Keratinocyte (primary cell): ENCODE measurements at regions not wholly inside any gene's neighbourhood (a gene's known extent, or its start where the extent isn't known, plus 50 kb on each side); places are given as distances from the start of the nearest gene placed in this dataset.

Experiments used
- DNase-seq: peaks from one replicate; pipeline ENCODE4 v3.0.0-alpha.2; 2011; ENCODE audit warnings: low read depth, missing footprints, low spot score
- FAIRE-seq: peaks from 2 replicates; lab custom pipeline; 2011; peaks lifted over from hg19 to GRCh38; lab: Jason Lieb, UNC
- H2AFZ ChIP-seq: 2 replicates; pipeline ENCODE4 v1.6.0; 2012; ENCODE audit warnings: low read length, control low read depth, inconsistent platforms; ENCODE audit not compliant: control insufficient read depth
- H3K27ac ChIP-seq: 2 replicates; pipeline ENCODE4 v1.5.1; 2011; ENCODE audit warnings: low read length; ENCODE audit not compliant: control insufficient read depth, insufficient read depth
- H3K27me3 ChIP-seq: 3 replicates; pipeline ENCODE4 v1.6.0; 2011; ENCODE audit warnings: low read length; ENCODE audit not compliant: control insufficient read depth, insufficient read depth; ENCODE audit errors: extremely low read depth
- H3K36me3 ChIP-seq, 2 experiments: 2 replicates in 1 of 2; 3 replicates in 1 of 2; pipeline ENCODE4 v1.5.1; 2011; ENCODE audit warnings: low read length in 2 of 2, mild to moderate bottlenecking in 1 of 2; ENCODE audit not compliant: control insufficient read depth in 2 of 2, insufficient read depth in 2 of 2; ENCODE audit errors: extremely low read depth in 1 of 2
- H3K4me1 ChIP-seq: 3 replicates; pipeline ENCODE4 v1.5.1; 2011; ENCODE audit warnings: low read length; ENCODE audit not compliant: control insufficient read depth, insufficient read depth; ENCODE audit errors: extremely low read depth
- H3K4me2 ChIP-seq: 3 replicates; pipeline ENCODE4 v1.6.0; 2011; ENCODE audit warnings: low read depth, low read length; ENCODE audit not compliant: control insufficient read depth, insufficient read depth; ENCODE audit errors: extremely low read depth
- H3K4me3 ChIP-seq, 3 experiments: fragments of 200-600 bp in 1 of 3; sonication (generic) in 1 of 3; 2 replicates in 2 of 3; 3 replicates in 1 of 3; pipeline ENCODE4 v1.5.1; 2011 to 2016; ENCODE audit warnings: low read length in 3 of 3, mild to moderate bottlenecking in 3 of 3, control low read depth in 2 of 3, inconsistent platforms in 1 of 3, low read depth in 1 of 3, mixed read lengths in 1 of 3, mixed run types in 1 of 3, moderate library complexity in 1 of 3; ENCODE audit not compliant: control insufficient read depth in 2 of 3, insufficient read depth in 2 of 3; ENCODE audit errors: extremely low read depth in 1 of 3
- H3K79me2 ChIP-seq: 2 replicates; pipeline ENCODE4 v1.6.0; 2012; ENCODE audit warnings: low read length; ENCODE audit not compliant: control insufficient read depth, insufficient read depth
- H3K9ac ChIP-seq: 3 replicates; pipeline ENCODE4 v1.6.0; 2011; ENCODE audit warnings: low read length; ENCODE audit not compliant: control insufficient read depth, insufficient read depth; ENCODE audit errors: extremely low read depth
- H3K9me1 ChIP-seq: 3 replicates; pipeline ENCODE4 v1.6.0; 2011; ENCODE audit warnings: low read length; ENCODE audit not compliant: control insufficient read depth, insufficient read depth; ENCODE audit errors: extremely low read depth
- H3K9me3 ChIP-seq: 2 replicates; pipeline ENCODE4 v1.5.1; 2012; ENCODE audit warnings: low read depth, low read length; ENCODE audit not compliant: control insufficient read depth
- H4K20me1 ChIP-seq: 3 replicates; pipeline ENCODE4 v1.6.0; 2011; ENCODE audit warnings: low read length; ENCODE audit not compliant: control insufficient read depth, insufficient read depth; ENCODE audit errors: extremely low read depth
- EZH2 ChIP-seq: IDR thresholded peaks from one replicate; pipeline ENCODE4 v1.6.1; 2012; ENCODE audit warnings: inconsistent platforms, mild to moderate bottlenecking, low read length, moderate library complexity
- dilution Hi-C: fragments of 300-500 bp; cut with MboI; formaldehyde crosslinking; loops from one replicate; pipeline ENCODE4 v1.7.0; 2020; ENCODE audit warnings: low sequenced_read_pairs; ENCODE audit not compliant: extremely low pct_ligation_motif_present
- TF ChIP-seq, protein P1 (sequence below), 3 experiments: IDR thresholded peaks in 1 of 3; conservative IDR thresholded peaks in 1 of 3; optimal IDR thresholded peaks in 1 of 3; 2 replicates in 2 of 3; 3 replicates in 1 of 3; pipeline versions ENCODE3 to v1.5.1; 2011; ENCODE audit warnings: low read length in 3 of 3, mild to moderate bottlenecking in 3 of 3, moderate library complexity in 2 of 3, control low read depth in 1 of 3, inconsistent platforms in 1 of 3; ENCODE audit not compliant: insufficient read depth in 2 of 3; ENCODE audit errors: extremely low read depth in 1 of 3

DNA sequence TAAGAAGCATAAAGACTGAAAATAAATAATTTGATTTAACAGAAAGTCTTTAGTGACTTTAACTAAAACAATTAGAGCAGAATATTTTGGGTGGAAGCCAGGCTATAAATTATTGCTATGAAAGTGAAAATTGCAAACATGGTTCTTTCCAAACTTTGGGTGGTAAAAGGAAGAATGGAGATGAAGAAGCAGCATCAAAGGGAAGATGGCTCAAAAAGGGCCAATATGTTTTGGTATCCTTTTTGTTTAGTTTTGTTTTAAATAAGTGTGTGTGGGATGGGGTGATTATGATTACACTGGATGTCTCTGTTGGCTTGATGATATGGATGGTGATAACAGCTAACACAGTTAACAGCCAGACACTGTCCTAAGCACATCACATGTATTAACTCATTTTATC lies 153.7 kb downstream of the CYB561 start:
- no peaks in the 10 kb centered on the region for H3K9me3 ChIP-seq
- H3K27ac ChIP-seq, result no peak overlapping the region
- H3K4me2 ChIP-seq, result no peak overlapping the region
- peaks cover 0 to 3% of the 10 kb centered on the region in 2 experiments for H3K36me3 ChIP-seq
- H3K4me3 ChIP-seq, result no peak overlapping the region
- FAIRE-seq (no peak), DNase-seq (no peak)
- H3K9ac ChIP-seq, result no peak overlapping the region
- no peaks in the 10 kb centered on the region for H3K79me2 ChIP-seq
- TF ChIP-seq EZH2, result no peak
- TF ChIP-seq, protein P1, sequence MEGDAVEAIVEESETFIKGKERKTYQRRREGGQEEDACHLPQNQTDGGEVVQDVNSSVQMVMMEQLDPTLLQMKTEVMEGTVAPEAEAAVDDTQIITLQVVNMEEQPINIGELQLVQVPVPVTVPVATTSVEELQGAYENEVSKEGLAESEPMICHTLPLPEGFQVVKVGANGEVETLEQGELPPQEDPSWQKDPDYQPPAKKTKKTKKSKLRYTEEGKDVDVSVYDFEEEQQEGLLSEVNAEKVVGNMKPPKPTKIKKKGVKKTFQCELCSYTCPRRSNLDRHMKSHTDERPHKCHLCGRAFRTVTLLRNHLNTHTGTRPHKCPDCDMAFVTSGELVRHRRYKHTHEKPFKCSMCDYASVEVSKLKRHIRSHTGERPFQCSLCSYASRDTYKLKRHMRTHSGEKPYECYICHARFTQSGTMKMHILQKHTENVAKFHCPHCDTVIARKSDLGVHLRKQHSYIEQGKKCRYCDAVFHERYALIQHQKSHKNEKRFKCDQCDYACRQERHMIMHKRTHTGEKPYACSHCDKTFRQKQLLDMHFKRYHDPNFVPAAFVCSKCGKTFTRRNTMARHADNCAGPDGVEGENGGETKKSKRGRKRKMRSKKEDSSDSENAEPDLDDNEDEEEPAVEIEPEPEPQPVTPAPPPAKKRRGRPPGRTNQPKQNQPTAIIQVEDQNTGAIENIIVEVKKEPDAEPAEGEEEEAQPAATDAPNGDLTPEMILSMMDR (optimal IDR thresholded peaks at IDR 0.05 in 1 of 3, IDR thresholded peaks at IDR 0.05 in 1 of 3, conservative IDR thresholded peaks at IDR 0.05 in 1 of 3; ENCODE audit: extremely low read depth in 1 of 3, insufficient read depth in 2 of 3, low read length in 3 of 3), result no peak
- dilution Hi-C loops, result no loop called here
- H3K27me3 ChIP-seq, result no peaks in the 10 kb centered on the region
- no peaks in the 10 kb centered on the region for H4K20me1 ChIP-seq
- no peaks in the 10 kb centered on the region for H3K9me1 ChIP-seq
- H3K4me1 ChIP-seq, result peaks cover 20% of the 10 kb centered on the region
- H2AFZ ChIP-seq, result no peak overlapping the region

DNA sequence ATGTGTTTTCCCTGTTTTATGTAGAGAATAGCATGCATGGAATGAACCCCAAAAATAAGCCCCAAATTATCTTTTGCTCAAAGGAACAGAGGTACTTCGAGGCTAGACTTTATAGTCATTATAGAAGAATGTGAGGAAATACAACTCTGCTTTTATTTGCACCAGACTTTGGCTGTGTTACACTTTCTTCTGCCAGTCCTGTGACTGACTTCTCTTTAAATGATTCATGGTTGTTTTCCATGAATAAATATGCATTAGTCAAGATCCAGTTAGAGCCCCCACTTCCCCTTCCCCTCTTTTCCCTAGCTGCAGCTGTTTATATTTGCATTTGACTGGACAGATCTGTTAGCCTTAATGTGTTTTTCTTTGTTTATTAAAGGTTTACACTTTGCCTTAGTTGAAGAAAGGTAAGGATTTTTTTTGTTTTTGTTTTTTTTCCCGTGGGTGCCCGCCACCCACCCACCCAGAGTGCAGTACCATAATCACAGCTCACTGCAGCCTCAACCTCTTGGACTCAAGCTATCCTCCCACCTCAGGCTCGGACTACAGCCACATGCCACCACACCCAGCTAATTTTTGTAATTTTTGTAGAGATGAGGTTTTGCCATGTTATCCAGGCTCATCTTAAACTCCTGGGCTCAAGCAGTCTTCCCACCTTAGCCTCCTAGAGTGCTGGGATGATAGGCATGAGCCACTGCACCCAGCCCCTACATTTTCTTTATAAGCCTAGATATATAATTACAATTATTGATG lies 152.6 kb downstream of the CYB561 start:
- no peak for TF ChIP-seq EZH2
- TF ChIP-seq, protein P1 (optimal IDR thresholded peaks at IDR 0.05 in 1 of 3, IDR thresholded peaks at IDR 0.05 in 1 of 3, conservative IDR thresholded peaks at IDR 0.05 in 1 of 3; ENCODE audit: extremely low read depth in 1 of 3, insufficient read depth in 2 of 3, low read length in 3 of 3), result no peak
- H3K27ac ChIP-seq, result no peak overlapping the region
- no peak for DNase-seq
- H3K27me3 ChIP-seq, result no peaks in the 10 kb centered on the region
- H3K9ac ChIP-seq, result no peak overlapping the region
- FAIRE-seq, result no peak
- dilution Hi-C loops, result no loop called here
- no peaks in the 10 kb centered on the region for H3K79me2 ChIP-seq
- peaks cover 20% of the 10 kb centered on the region for H3K4me1 ChIP-seq
- H3K4me2 ChIP-seq, result no peak overlapping the region
- no peaks in the 10 kb centered on the region for H3K9me3 ChIP-seq
- H3K36me3 ChIP-seq, result peaks cover 0 to 3% of the 10 kb centered on the region in 2 experiments
- no peaks in the 10 kb centered on the region for H4K20me1 ChIP-seq
- H3K9me1 ChIP-seq, result no peaks in the 10 kb centered on the region
- no peak overlapping the region for H3K4me3 ChIP-seq
- no peak overlapping the region for H2AFZ ChIP-seq
